Fibroblast of gingiva (primary cell): ENCODE measurements at regions not wholly inside any gene's neighbourhood (a gene's known extent, or its start where the extent isn't known, plus 50 kb on each side); places are given as distances from the start of the nearest gene placed in this dataset.
"Not testable (repeated sequence)": the region's sequence is repeated elsewhere in the genome, so short reads cannot be mapped to it uniquely, and the experiment has no call there.

ENCODE experiments used
- DNase-seq: peaks from one replicate; pipeline ENCODE4 v3.0.0-alpha.2; 2011; ENCODE audit warnings: low read depth

DNA sequence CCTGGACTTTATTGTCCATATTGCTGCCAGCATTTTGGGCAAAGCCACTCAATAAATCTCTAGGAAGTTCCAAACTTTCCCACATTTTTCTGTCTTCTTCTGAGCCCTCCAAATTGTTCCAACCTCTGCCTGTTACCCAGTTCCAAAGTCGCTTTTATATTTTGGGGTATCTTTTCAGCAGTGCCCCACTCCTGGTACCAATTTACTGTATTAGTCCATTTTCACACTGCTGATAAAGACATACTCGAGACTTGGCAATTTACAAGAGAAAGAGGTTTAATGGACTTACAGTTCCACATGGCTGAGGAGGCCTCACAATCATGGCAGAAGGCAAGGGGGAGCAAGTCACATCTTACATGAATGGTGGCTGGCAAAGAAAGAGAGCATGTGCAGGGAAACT is 53.4 kb downstream of the AHSP start:
- not testable (repeated sequence) for DNase-seq

DNA sequence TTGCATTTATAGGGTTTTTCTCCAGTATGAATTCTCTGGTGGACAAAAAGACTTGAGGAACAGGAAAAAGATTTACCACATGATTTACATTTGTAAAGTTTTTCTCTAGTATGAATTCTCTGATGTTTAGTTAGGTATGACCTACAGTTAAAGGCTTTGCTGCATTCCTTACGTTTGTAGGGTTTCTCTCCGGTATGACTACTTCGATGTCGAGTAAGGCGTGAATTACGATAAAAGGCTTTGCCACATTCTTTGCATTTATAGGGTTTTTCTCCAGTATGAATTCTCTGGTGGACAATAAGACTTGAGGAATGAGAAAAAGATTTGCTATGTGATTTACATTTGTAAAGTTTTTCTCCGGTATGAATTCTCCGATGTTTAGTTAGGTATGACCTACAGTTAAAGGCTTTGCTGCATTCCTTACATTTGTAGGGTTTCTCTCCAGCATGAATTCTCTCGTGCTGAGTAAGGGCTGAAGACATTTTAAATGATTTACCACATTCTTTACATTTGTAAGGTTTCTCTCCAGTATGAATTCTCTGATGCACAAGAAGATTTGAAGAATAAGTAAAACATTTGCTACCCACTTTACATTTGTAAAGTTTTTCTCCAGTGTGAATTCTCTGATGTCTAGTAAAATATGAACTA is 74.2 kb downstream of the AHSP start:
- DNase-seq = not testable (repeated sequence)

DNA sequence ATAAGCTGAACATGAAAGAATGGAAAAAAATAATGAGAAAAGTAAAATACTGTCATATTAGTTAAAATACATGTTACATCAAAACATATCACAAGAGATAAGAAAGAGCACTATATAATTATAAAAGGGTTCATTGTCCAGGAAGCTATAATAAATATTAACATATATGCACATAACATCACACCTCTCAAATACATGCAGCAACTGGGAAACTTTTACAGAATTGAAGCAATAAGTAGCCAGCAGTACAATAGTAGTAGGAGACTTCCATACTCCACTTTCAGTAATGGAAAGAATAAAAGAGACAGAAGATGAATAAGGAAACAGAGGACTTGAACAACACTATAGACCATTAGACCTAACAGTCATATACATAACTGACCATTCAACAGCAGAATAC is 90.4 kb downstream of the AHSP start:
- no peak for DNase-seq

DNA sequence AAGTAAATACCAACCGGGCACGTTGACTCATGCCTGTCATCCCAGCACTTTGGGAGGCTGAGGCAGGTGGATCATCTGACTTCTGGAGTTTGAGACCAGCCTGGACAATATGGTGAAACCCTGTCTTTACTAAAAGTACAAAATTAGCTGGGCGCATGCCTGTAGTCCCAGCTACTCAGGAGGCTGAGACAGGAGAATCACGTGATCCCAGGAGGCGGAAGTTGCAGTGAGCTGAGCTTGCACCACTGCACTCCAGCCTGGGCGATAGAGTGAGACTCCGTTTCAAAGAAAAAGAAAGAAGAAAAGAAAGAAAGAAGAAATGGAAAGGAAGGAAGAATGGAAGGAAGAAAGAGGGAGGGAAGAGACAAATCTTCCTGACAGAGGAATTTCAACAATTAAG is 108.7 kb downstream of the AHSP start:
- DNase-seq = no peak

DNA sequence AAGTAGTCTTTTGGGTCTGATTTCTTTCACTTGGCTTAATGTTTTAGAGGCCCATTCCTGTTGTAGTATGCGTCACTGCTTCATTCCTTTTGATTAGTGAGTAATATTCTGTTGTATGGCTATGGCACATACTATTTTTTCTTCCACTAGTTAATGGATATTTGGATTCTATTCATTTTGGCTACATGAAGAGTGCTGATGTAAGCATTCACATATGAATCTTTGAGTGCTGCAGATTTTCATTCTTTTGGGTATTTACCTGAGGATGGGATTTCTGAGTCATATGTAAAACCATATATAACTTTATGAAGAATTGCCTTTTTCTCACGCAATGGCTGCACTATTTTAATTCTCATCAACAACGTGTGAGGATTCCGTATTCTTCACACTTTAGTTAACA is 113.6 kb downstream of the AHSP start:
- no peak for DNase-seq

DNA sequence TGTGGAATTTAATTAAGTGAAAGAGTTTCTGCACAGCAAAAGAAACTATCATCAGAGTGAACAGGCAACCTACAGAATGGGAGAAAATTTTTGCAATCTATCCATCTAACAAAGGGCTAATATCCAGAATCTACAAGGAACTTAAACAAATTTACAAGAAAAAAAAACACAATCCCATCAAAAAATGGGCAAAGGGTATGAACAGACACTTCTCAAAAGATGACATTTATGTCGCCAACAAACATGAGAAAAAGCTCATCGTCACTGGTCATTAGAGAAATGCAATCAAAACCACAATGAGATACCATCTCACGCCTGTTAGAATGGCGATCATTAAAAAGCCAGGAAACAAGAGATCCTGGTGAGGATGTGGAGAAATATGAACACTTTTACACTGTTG is 128.0 kb downstream of the AHSP start:
- not testable (repeated sequence) for DNase-seq

DNA sequence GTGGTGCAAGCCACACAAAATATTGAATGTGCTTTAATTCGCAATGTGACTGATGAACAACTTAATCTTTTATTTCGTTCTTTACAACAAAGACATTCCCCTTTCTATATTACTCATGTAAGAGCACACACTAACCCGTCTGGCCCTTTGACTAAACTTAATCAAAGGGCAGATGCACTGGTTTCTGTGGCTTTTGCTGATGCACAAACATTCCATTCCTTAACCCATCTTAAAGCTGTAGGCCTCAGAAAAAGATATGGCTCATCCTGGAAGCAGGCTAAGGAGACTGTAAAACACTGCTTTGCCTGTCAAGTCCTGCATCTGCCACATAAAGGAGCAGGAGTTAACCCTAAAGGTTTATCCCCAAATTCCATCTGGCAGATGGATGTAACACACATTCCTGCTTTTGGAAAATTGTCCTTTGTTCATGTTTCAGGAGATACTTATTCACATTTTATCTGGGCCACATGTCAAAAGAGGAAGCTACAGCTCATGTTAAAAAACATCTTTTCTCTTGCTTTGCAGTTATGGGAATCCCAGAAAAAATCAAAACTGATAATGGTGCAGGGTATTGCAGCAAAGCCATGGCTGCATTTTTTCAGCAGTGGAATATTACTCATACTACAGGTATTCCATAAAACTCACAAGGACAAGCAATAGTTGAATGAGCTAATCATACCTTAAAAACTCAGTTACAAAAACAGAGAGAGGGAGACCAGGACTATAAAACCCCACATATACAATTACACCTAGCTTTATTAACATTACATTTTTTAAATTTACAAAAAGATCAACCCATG is 137.2 kb downstream of the AHSP start:
- no peak for DNase-seq

DNA sequence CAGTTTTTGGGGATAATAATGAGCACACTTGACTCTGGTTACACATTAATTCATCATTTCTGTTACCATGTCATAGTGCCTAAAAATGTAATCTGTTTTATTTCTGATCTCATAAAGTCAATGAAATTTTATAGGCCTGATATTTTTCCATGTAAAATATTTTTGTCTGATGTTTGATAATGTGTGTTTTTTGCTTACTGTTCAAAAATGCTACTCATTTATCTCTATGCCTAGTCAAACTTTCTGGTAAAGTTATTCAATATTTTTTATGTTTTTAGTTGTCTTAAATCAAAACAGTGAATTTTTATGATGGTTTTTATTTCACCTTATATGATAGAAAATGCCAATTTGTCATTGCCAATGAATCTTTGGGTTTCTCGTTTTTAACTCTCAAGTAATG is 147.0 kb downstream of the AHSP start:
- no peak for DNase-seq

DNA sequence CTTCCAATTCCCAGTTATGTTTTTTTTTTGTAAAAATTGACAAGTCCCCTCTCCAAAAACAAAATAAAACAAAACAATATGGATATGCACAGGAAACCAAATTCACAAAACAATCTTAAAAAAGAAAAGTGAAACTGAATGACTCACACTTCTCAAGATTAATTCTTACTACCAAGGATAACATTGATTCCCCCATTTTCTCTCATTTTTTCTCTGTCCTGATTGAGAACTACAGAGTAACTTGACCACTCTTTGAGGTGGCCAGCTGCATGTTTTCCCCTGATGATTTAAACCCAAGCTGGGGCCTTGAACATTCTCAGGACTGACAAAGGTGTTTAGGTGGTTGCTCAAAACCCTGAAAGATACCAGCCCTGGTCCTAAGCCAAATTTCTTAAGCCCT is 149.0 kb downstream of the AHSP start:
- no peak for DNase-seq

DNA sequence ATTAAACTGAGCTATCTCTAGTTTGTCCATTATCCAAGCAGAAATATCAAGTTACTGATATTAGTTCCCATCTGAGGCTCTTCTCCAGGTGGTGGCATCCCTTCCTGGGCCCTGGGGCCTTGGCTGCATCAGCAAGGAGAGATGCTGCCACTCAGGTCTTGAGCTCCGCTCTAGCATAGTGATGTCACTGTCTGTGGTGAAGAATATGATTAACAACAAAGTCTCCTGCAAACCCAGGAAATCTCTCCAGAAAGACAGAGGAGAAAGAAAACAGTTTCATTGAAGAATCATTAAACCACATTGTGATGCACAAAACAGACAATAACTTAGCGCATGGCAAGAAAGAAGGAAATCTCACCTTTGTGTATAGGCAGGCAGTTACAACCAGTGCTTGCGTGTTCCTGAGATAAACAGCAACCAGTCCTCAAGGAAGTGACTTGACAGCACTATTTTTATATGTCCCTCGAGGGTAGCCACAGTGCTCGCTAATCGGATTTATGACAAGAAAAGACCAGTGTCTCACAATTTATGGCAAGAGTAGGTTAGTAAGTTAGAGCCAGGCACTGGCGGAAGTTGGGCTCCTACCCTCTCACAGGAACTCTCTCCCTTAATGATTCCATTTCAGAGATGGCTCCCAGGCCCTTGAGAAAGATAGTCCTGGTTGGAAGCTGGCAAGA is 151.1 kb downstream of the AHSP start:
- DNase-seq = no peak

DNA sequence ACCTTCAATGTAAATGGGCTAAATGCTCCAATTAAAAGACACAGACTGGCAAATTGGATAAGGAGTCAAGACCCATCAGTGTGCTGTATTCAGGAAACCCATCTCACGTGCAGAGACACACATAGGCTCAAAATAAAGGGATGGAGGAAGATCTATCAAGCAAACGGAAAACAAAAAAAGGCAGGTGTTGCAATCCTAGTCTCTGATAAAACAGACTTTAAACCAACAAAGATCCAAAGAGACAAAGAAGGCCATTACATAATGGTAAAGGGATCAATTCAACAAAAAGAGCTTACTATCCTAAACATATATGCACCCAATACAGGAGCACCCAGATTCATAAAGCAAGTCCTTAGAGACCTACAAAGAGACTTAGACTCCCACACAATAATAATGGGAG is 161.6 kb downstream of the AHSP start:
- DNase-seq = not testable (repeated sequence)

DNA sequence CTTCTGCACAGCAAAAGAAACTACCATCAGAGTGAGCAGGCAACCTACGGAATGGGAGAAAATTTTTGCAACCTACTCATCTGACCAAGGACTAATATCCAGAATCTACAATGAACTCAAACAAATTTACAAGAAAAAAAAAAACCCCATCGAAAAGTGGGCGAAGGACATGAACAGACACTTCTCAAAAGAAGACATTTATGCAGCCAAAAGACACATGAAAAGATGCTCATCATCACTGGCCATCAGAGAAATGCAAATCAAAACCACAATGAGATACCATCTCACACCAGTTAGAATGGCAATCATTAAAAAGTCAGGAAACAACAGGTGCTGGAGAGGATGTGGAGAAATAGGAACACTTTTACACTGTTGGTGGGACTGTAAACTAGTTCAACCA is 164.6 kb downstream of the AHSP start:
- not testable (repeated sequence) for DNase-seq

DNA sequence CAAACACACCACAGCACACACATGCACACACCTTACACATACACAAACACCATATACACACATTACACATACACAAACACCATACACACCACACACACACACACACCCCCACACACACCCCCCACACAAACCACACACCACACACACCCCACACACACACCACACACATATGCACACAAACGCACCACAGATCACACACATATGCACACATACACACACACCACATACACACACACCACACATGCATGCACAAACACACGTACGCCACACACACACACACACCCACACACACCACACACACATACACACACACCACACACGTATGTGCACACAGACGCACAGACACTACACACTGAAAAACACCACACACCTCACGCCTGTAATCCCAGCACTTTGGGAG is 166.0 kb downstream of the AHSP start:
- no peak for DNase-seq

DNA sequence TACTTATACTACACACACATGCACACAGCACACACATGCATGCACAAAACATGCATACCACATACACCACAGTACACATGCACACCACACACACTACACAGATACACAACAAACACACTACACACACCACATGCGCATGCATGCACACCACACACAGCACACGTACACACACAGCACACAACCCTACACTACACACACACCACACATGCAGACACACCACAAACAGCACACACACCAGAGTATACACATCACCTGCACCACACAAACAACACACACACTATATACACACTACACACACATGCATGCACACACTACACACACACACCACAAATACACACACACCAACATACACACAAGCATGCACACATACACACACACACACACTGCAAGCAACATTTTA is 166.8 kb downstream of the AHSP start:
- DNase-seq = no peak

DNA sequence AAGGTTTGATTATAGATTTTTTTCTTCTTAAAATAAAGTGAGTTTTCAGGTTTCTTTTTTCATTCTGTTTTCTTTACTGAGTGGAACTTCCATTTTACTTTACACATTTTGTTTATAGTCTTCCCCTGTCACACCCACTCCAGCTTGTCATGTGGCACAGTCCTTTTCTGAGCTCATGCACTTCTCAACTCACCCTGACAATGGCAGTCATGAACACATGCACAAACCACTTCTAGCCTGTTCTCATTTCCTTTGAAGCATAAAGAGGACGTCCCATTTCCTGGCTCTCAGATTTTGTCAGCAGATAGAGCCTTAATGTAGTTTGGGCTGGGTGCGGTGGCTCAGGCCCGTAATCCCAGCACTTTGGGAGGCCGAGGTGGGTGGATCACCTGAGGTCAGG is 168.0 kb downstream of the AHSP start:
- DNase-seq = no peak

DNA sequence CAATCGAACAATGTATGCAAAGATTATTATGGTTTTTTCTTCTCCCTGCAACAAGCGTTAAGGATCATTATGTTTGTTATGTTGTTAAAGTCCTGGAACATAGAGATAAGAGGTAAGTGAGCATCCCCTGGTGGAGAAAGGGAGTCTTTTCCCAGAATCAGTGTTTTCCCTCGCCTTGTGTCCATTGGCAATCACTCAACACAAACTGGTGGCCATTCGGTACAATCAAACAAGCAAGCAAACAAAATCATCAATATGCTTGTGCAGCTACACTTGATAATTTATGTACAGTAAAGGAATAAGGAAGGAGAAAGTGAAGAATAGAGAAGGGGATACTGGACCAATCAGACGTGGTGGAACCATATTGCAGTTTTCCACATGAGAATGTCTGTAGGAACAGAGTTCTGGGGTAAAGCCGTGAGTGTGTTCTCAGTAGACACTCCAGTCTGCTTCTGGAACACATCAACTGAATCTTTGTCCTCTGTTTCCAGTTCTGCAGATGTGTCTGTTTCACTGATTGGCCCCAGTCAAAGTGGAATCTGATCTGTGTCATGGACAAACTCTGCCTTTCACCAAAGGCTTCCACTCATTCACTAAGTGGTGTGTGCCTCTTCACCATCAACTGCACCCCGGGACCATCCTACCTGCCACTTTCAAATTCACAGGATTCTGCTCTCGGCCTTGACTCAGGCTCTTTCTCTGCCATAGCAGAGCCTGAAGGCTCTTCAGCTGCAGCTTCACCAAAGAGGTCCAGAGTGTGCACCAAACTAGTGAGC is 169.5 kb downstream of the AHSP start:
- DNase-seq = peak; percentile 14

DNA sequence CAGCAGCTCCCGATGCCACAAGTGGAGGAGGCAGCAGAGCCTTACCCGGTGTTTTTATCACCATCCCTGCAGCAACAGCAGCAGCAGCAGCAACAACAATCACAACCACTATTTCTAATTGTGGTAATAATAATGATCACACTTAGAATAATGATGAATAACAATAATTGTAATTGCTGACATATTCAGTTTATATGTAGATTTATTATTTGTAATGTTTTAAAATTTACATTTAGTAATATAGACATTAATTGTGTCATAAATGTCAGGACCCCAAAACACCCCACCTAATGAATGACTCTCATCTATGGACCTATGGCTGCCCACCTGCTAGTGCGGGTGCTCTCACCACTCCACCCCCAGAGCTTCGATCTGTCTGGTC is 170.0 kb downstream of the AHSP start:
- DNase-seq = no peak

DNA sequence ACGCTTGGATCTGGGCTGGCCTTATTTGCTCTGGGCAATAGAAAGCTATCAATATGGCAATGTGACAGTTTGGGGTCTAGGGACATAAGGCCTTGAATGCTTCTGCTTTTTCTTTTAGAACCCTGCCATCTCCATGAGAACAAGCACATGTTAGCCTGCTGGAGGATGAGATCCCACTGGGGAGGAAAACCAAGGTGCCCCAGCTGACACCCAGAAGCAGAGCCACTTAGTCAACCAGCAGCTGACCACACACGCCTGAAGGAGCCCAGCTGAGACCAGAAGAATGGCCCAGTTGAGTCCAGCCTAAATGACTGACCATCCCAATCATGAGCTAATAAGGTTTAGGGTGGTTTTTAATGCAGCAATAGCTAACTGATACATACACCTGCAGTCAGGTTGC is 171.2 kb downstream of the AHSP start:
- no peak for DNase-seq

DNA sequence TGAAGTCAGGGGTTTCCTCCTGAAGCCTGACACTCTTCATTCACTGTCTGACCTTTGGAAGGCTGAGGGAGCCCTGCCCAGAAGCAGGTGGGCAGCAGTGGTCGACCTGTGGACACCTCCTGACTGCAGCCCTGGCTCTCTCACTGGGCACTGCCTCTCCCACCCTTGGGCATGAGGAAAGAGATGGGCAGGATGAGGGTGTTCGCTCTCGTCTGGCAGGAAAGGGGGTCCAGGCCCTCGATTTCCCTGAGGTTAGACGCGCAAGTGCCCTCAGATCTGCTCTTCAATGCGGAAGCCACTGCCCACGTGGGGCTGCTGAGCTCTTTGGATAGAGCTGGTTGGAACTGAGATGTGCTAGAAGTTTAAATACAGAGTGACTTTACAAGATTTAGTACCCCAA is 171.9 kb downstream of the AHSP start:
- no peak for DNase-seq

DNA sequence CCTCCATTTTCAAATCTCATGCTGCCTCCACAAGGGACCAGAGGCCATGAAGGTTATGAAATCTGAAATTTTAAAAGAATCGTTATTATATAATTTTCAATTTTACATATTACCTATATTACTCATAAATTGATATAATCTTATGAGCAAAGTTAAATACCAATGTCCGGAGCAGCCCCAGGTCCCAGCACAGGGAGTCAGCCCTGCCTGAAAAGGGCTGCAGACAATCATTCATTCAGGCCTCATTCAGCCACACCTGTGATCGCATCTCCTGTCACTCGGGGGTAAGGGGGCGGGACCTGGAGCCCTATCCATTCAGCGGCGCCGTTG is 172.5 kb downstream of the AHSP start:
- DNase-seq = no peak

DNA sequence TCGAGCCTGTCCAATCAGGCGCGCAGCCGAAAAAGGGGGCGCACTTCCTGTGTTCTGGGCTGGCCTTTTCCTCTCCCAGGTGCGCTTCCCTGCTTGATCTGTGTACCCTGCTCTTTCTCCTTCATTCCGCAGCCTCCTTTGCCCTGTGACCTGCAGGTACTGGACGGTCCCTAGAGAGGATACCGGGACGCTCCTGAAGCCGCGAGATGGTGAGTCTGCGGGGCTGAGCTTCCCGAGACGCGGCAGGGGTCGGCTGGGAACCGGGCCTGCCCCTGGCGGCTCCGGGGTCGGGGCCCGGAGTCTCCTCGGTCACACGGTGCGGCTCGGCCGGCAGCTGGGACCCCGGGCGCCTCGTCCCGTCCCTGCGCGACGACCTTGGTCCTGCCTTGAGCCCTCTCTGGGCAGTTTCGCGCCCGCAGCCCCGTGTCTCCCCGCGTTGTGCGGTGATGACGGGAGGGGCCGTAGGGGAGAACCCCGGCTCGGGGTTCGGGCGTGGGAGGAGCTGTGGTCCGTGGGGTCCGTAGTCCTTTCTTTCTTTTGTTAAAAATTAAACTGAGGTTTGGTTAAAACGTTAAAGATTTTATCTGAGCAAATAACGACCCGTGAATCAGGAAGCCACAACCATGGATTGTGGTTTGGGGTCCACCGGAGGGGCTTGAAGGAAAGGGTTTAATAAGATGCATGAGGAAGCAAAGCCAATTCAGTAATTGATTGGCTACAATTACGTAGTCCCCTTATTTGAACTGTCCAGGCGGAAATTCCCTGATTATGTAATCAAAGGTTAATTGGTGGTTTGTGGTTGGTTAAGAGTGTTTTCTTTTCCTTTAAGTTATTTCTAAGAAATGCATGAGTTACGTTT is 172.8 kb upstream of the ZNF267 start:
- no peak for DNase-seq

DNA sequence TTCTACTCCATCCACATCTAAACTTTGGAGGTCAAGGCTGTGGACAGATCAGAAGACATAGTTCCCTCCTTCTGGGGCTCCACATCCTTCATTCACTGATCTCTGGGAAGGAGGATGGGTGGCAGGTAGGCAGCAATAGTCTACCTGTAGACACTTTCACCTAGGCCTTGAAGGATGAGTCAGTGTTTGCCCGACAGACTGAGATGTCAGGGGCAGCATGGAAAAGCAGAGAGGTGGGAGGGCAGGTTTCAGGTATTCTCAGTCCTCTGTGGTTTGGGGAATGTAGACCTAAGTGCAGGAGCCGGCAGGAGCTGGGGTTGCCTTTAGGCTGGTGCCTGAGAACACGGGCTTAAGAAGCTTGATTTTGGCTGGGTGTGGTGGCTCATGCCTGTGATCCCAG is 171.9 kb upstream of the ZNF267 start:
- DNase-seq = no peak
